NB4 (cell line): ENCODE measurements at regions not wholly inside any gene's neighbourhood (a gene's known extent, or its start where the extent isn't known, plus 50 kb on each side); places are given as distances from the start of the nearest gene placed in this dataset.

ENCODE experiments used
- POLR2A ChIP-seq: IDR thresholded peaks from 2 replicates; pipeline ENCODE4 v1.6.1; 2011; ENCODE audit warnings: mild to moderate bottlenecking; ENCODE audit not compliant: insufficient read length; ENCODE audit errors: extremely low read depth
- TF ChIP-seq, protein P1 (sequence below): IDR thresholded peaks from one replicate; pipeline ENCODE4 v1.5.1; 2012; ENCODE audit warnings: low read depth, low read length

- TF ChIP-seq, protein P1, sequence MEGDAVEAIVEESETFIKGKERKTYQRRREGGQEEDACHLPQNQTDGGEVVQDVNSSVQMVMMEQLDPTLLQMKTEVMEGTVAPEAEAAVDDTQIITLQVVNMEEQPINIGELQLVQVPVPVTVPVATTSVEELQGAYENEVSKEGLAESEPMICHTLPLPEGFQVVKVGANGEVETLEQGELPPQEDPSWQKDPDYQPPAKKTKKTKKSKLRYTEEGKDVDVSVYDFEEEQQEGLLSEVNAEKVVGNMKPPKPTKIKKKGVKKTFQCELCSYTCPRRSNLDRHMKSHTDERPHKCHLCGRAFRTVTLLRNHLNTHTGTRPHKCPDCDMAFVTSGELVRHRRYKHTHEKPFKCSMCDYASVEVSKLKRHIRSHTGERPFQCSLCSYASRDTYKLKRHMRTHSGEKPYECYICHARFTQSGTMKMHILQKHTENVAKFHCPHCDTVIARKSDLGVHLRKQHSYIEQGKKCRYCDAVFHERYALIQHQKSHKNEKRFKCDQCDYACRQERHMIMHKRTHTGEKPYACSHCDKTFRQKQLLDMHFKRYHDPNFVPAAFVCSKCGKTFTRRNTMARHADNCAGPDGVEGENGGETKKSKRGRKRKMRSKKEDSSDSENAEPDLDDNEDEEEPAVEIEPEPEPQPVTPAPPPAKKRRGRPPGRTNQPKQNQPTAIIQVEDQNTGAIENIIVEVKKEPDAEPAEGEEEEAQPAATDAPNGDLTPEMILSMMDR: no peak
- no peak for TF ChIP-seq POLR2A
Observed at GRCh38 chr16:16791051-16791450, 412.1 kb downstream of the NPIPA7 start.
